AG09309 (cell line): ENCODE measurements at regions not wholly inside any gene's neighbourhood (a gene's known extent, or its start where the extent isn't known, plus 50 kb on each side); places are given as distances from the start of the nearest gene placed in this dataset.

Experiments
- DNase-seq: peaks from one replicate; pipeline ENCODE4 v3.0.0-alpha.2; 2010; ENCODE audit warnings: low read depth
- H3K4me3 ChIP-seq: 2 replicates; pipeline ENCODE4 v1.5.1; 2011; ENCODE audit warnings: mild to moderate bottlenecking, low read depth, low read length, moderate library complexity; ENCODE audit not compliant: control insufficient read depth
- TF ChIP-seq, protein P1 (sequence below): IDR thresholded peaks from 2 replicates; pipeline ENCODE4 v1.5.1; 2011; ENCODE audit warnings: mild to moderate bottlenecking, low read depth, low read length, inconsistent platforms; ENCODE audit not compliant: insufficient read depth, control insufficient read depth; ENCODE audit errors: missing control alignments

DNA sequence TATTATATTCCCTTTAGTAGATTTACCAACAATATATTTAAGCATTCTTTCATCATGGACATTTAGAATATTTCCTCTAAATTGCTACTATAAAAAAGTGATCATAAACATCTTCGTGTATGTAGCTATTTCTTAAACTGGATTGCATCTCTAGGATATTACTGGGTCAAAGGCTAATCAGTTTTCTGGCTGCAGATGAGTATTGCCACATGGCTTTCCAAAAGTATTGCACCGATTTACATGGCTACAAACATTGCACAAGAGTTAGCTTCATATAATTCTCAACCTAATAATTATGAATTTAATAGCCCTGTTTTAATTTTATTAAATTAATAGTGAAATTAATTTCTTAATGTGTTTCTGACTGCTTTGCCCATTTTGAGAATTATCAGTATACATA, 183.4 kb downstream of the DMRT2 start:
- no peak overlapping the region for H3K4me3 ChIP-seq
- DNase-seq: no peak
- TF ChIP-seq, protein P1, sequence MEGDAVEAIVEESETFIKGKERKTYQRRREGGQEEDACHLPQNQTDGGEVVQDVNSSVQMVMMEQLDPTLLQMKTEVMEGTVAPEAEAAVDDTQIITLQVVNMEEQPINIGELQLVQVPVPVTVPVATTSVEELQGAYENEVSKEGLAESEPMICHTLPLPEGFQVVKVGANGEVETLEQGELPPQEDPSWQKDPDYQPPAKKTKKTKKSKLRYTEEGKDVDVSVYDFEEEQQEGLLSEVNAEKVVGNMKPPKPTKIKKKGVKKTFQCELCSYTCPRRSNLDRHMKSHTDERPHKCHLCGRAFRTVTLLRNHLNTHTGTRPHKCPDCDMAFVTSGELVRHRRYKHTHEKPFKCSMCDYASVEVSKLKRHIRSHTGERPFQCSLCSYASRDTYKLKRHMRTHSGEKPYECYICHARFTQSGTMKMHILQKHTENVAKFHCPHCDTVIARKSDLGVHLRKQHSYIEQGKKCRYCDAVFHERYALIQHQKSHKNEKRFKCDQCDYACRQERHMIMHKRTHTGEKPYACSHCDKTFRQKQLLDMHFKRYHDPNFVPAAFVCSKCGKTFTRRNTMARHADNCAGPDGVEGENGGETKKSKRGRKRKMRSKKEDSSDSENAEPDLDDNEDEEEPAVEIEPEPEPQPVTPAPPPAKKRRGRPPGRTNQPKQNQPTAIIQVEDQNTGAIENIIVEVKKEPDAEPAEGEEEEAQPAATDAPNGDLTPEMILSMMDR: no peak

DNA sequence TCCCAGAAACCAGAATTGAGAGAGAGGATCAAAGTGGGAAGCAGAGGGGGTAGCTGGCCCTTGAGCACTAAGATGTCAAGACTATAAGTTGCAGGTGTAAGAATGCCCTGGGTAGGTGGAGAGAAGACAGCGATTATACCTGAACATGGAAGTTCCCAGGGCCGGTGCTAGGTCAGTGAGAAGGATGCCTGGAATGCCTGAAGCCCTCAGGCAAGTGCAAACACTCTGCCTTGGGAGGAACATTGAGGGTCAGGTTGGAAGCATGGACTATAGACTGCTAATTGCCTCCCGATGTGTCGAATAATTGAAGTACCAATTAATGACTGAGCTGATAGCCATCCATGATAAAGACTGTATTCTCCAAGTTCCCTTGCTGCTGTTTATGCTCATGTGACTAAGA, 185.5 kb downstream of the DMRT2 start:
- DNase-seq: no peak
- TF ChIP-seq, protein P1: no peak
- H3K4me3 ChIP-seq: no peak overlapping the region

DNA sequence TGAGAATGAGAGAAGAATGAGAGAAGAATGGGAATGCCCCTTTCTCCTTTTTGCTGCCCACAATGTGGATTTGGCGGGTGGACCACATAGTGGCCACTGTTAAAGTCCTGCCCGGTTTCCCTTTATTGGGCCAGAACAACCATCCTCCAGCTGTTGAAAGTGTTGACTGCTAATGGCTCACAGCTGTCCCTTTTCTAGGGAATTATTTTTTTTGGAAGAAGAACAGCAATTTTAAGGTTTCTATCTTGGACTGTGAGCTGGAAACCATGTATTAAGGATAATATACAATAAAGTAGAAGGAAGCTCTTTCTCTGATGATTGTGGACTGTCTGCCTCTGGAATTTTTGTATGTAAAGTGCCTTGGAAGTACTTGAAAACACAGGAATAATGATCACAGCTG, 185.9 kb downstream of the DMRT2 start:
- H3K4me3 ChIP-seq: no peak overlapping the region
- no peak for DNase-seq
- TF ChIP-seq, protein P1: no peak

DNA sequence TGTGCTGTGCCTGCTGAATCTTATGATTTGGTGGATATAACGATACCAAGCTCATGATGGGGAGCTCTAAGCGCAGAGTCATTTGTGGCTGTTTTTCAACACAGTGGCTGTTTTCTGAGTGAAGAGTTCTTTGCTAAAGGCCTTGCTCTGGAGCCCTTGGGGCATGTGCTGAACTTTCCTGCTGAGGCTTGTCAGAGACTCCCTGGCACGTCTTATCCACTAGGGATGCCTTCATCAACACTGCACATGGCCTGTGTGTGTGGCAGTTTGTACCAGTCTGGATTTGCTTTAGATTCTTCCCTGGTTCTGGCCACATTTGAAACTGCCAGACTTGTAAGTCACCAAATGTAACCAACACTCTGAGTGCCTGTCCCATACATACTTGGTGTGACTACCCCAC, 188.2 kb downstream of the DMRT2 start:
- TF ChIP-seq, protein P1: no peak
- DNase-seq: no peak
- no peak overlapping the region for H3K4me3 ChIP-seq

- TF ChIP-seq, protein P1: no peak
- no peak for DNase-seq
- H3K4me3 ChIP-seq: no peak overlapping the region
Measured at GRCh38 chr9:1248743-1249142, 198.6 kb downstream of the DMRT2 start.

- TF ChIP-seq, protein P1: no peak
- no peak for DNase-seq
- no peak overlapping the region for H3K4me3 ChIP-seq
Measured at GRCh38 chr9:1253064-1253979, 203.2 kb downstream of the DMRT2 start.

GRCh38 chr9:1254071-1254470, 203.9 kb downstream of the DMRT2 start:
- TF ChIP-seq, protein P1: no peak
- no peak overlapping the region for H3K4me3 ChIP-seq
- no peak for DNase-seq
